Muscle of leg (tissue), 3 donors: ENCODE measurements at regions not wholly inside any gene's neighbourhood (a gene's known extent, or its start where the extent isn't known, plus 50 kb on each side); places are given as distances from the start of the nearest gene placed in this dataset.
A peak's percentile ranks its signal among the peaks of the same experiment; 100 is the strongest.

Source experiments
- DNase-seq: peaks from one replicate; pipeline ENCODE4 v3.0.0; 2013
- H3K27ac ChIP-seq: one replicate; pipeline ENCODE4 v1.5.1; 2013; ENCODE audit warnings: mild to moderate bottlenecking, low read length, control low read depth
- H3K27me3 ChIP-seq: one replicate; pipeline ENCODE4 v1.6.1; 2013; ENCODE audit warnings: low read length; ENCODE audit not compliant: control insufficient read depth, insufficient read depth
- H3K36me3 ChIP-seq: one replicate; pipeline ENCODE4 v1.6.1; 2013; ENCODE audit warnings: low read length; ENCODE audit not compliant: control insufficient read depth, insufficient read depth
- H3K4me1 ChIP-seq: one replicate; pipeline ENCODE4 v1.6.1; 2013; ENCODE audit warnings: low read length; ENCODE audit not compliant: control insufficient read depth, insufficient read depth
- H3K4me3 ChIP-seq: one replicate; pipeline ENCODE4 v1.5.1; 2013; ENCODE audit warnings: low read length, control low read depth
- H3K9me3 ChIP-seq: replicated peaks from 2 replicates; pipeline ENCODE4 v1.6.1; 2013; ENCODE audit warnings: low read depth, low read length; ENCODE audit not compliant: control insufficient read depth
- WGBS: methylation state at CpG from one replicate; pipeline ENCODE4 v1.1.5; 2013; ENCODE audit warnings: missing lambda C conversion rate; ENCODE audit not compliant: insufficient coverage; 5-methylcytosine and 5-hydroxymethylcytosine counted together

DNA sequence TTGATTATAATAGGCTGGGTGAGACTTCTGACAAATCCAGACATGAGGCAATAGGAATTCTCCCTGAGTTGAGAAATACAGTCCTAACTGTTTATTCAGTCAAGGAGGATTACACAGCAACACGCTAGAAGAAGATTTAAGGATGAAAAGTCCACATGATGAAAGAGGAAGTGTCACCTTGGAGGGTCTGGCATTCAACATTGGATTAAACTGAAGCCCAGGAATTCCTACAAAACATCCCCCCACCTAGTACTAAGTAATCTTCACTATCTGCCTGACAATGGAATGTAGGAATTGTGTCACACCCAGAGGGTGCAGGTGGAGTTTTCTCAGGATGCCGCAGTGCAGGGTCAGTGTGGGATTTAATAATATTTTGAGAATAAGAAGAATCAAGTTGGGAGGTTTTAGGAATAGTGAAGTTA is 142.4 kb downstream of the SOCS6 start:
- no peak for DNase-seq
- Histone ChIP-seq H3K4me1 (no peaks in the 10 kb centered on the region), H3K36me3 (no peaks in the 10 kb centered on the region), H3K27me3 (no peaks in the 10 kb centered on the region), H3K27ac (no peak overlapping the region), H3K4me3 (no peak overlapping the region), H3K9me3 (no peaks in the 10 kb centered on the region)
- WGBS = no CpG with 5 or more reads among the region's 2 CpGs

DNA sequence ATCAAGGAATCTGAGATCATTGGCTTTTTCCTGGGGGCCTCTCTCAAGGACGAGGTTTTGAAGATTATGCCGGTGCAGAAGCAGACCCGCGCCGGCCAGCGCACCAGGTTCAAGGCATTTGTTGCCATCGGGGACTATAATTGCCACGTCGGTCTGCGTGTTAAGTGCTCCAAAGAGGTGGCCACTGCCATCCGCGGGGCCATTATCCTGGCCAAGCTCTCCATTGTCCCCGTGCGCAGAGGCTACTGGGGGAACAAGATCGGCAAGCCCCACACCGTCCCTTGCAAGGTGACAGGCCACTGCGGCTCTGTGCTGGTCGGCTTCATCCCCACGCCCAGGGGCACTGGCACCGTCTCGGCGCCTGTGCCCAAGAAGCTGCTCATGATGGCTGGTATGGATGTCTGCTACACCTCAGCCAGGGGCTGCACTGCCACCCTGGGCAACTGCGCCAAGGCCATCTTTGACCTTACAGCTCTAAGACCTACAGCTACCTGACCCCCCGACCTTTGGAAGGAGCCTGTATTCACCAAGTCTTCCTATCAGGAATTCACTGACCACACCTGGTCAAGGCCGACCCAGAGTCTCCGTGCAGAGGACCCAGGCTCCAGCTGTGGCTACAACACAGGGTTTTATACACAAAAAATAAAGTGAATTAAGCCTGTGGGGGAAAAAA is 141.8 kb downstream of the SOCS6 start:
- Histone ChIP-seq H3K36me3 (no peaks in the 10 kb centered on the region), H3K4me1 (no peaks in the 10 kb centered on the region), H3K9me3 (no peaks in the 10 kb centered on the region), H3K27me3 (no peaks in the 10 kb centered on the region), H3K27ac (no peak overlapping the region), H3K4me3 (no peak overlapping the region)
- 91% methylated on average over 20 of the region's 26 CpGs for WGBS
- DNase-seq = no peak

DNA sequence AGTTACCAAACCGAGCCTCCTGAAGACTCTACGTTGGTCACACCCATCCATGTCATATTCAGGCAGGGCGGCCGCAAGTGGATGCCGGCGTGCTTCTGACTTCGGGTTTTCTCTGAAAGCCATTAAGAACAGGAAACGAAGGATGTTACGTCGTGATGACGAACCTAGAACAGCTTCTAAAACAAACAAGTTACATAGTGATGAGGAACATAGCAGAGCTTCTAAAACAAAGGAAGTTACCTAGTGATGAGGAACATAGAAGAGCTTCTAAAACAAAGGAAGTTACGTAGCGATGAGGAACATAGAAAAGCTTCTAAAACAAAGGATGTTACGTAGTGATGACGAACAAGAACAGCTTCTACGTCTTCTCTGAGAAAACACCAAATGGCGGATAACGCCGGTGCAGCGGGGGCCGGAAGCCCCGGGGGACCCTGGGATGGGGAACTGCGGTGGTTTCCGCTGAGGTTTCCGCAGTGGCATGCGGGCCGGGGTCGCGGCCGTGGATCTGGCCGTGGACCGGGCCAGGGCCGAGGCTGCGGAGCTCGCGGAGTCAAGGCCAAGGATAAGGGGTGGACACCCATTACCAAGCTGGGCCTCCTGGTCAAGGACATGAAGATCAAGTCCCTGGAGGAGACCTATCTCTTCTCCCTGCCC is 141.1 kb downstream of the SOCS6 start:
- Histone ChIP-seq H3K27ac (no peak overlapping the region), H3K36me3 (no peaks in the 10 kb centered on the region), H3K27me3 (no peaks in the 10 kb centered on the region), H3K4me1 (no peaks in the 10 kb centered on the region), H3K9me3 (no peaks in the 10 kb centered on the region), H3K4me3 (no peak overlapping the region)
- DNase-seq = no peak
- 91% methylated on average over 25 of the region's 36 CpGs for WGBS

DNA sequence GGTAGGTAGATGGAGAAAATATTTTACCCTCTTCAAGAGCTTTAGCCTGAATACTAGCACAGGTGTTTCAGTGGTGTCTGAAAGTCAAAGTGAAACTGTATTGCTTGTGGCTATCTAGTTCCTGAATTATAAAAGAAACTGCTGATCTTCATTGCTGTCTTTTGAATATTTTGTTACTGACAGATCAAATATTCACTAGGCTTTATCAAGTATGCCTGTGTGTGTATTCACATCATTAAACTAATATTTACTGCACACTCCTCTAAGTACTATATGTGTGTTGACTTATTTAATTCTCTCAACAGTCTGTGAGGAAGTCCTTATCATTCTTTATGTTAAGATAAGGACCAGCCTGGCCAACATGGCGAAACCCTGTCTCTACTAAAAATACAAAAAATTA is 139.6 kb downstream of the SOCS6 start:
- WGBS = 100% methylated on average over 1 of the region's 1 CpG
- no peaks in the 10 kb centered on the region for H3K4me1 ChIP-seq
- H3K27me3 ChIP-seq = no peaks in the 10 kb centered on the region
- H3K36me3 ChIP-seq = no peaks in the 10 kb centered on the region
- DNase-seq = no peak
- H3K4me3 ChIP-seq = no peak overlapping the region
- no peaks in the 10 kb centered on the region for H3K9me3 ChIP-seq
- H3K27ac ChIP-seq = no peak overlapping the region

DNA sequence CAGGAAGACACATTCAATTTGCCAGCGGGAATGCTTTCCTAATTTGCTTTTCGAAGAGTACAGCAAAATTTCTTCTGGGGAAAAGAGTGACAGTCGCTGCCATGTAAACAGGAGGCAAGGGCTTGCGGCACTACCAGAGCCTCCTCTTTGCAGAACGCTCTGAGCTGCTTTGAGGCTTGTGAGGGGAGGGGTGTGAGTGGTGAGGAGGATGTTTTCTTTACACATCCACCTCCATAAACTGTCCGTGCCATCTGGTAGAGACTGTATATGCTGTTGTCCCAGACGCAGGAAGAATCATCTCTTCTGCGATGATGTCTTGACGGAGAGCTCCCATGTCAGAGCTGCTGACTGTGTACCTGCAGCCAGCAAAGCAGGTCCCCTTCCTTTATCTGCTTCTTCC is 138.0 kb downstream of the SOCS6 start:
- H3K9me3 ChIP-seq = no peaks in the 10 kb centered on the region
- DNase-seq = no peak
- no peaks in the 10 kb centered on the region for H3K27me3 ChIP-seq
- no peaks in the 10 kb centered on the region for H3K36me3 ChIP-seq
- H3K4me3 ChIP-seq = no peak overlapping the region
- H3K27ac ChIP-seq = no peak overlapping the region
- 88% methylated on average over 6 of the region's 9 CpGs for WGBS
- H3K4me1 ChIP-seq = no peaks in the 10 kb centered on the region

DNA sequence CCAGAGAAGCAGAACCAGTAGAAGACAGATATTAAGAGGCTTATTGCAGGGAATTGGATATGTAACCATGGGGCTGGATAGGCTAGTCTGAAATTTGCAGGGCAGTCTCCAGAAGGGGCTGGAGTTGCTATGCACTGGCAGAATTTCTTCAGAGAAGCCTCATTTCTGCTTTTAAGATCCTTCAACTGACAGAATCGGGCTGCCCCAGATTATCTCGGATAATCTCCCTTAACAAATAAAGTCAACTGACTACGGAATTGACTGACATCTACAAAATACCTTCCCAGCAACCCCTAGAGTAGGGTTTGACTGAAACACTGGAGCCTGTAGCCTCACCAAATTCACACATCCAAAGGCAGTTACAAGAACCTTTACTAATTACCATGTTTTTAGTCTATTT is 136.4 kb downstream of the SOCS6 start:
- DNase-seq = no peak
- no peak overlapping the region for H3K27ac ChIP-seq
- no peaks in the 10 kb centered on the region for H3K4me1 ChIP-seq
- H3K4me3 ChIP-seq = no peak overlapping the region
- WGBS = 80% methylated on average over 2 of the region's 3 CpGs
- H3K9me3 ChIP-seq = no peaks in the 10 kb centered on the region
- no peaks in the 10 kb centered on the region for H3K27me3 ChIP-seq
- no peaks in the 10 kb centered on the region for H3K36me3 ChIP-seq

DNA sequence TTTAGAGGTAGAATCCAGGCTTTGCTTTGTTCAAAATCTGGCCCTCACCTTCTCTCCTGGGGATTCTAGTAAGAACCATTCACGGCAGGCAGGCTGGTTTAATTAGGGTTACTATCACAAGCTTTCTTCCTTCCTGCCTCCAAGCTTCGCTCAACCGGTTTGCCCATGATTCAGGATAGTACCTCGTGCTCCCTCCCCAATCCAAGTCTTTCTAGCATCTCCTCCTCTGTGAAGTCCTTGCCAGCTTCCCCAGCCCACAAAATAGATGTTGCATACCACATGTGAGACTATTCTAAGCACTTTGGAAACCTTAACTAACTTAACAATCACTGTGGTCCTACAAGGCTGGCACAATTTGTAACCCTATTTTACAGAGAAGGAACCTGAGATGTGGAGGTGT is 135.1 kb downstream of the SOCS6 start:
- H3K9me3 ChIP-seq = no peaks in the 10 kb centered on the region
- DNase-seq = no peak
- 40% methylated on average over 4 of the region's 4 CpGs for WGBS
- no peaks in the 10 kb centered on the region for H3K36me3 ChIP-seq
- H3K4me1 ChIP-seq = no peaks in the 10 kb centered on the region
- no peaks in the 10 kb centered on the region for H3K27me3 ChIP-seq
- no peak overlapping the region for H3K4me3 ChIP-seq
- no peak overlapping the region for H3K27ac ChIP-seq

DNA sequence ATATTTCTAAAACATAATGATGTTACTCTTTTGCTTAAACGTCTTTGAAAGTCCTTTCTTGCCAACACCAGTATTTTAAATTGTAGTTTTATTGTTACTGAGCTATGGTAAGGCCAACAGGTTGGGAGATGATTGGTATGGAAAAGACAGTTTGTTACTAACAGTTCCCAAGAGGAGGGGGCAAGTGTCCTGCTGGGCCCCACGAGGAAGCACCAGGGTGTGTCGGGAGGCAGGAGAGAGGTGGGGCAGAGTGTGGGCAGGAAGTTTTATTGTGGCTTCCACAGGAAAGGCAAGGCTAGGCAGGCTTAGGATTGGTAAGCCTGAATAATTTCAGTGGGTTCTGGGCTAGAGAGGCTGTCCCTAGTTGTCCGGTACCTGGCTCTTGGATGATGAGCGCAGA is 134.3 kb downstream of the SOCS6 start:
- H3K27me3 ChIP-seq = no peaks in the 10 kb centered on the region
- no peaks in the 10 kb centered on the region for H3K9me3 ChIP-seq
- whole genome bisulfite sequencing = 56% methylated on average over 4 of the region's 5 CpGs
- H3K27ac ChIP-seq = no peak overlapping the region
- H3K36me3 ChIP-seq = no peaks in the 10 kb centered on the region
- no peak overlapping the region for H3K4me3 ChIP-seq
- no peaks in the 10 kb centered on the region for H3K4me1 ChIP-seq
- no peak for DNase-seq

DNA sequence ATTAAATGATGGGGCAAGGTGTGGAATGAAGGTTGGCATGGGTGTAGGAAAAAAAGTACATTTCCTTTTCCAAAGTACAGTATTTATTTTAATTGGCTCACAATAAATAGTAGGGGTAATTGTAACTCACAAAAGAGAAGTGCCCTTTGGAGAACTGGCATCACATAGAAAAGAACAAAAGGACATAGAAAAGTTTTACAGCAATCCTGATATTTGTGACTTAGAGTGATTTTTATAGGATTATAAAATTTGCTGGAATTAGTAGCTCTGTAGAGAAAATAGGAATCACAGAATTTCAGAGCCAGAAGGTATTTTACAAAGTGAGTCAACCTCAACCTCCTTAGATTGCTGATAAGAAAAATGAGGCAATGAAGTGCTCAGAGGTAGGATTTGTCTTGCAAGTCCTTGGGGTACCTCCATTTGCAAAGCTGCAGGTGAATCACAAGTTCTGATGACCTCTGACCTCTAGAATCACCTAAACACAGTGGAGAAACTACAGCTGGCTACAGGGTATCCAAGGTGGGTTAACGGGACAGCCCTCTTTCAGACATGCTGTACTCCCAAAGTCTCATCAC is 133.6 kb downstream of the SOCS6 start:
- no peaks in the 10 kb centered on the region for H3K27me3 ChIP-seq
- no peak for DNase-seq
- no peak overlapping the region for H3K27ac ChIP-seq
- WGBS = no CpG with 5 or more reads among the region's 1 CpG
- no peaks in the 10 kb centered on the region for H3K9me3 ChIP-seq
- H3K36me3 ChIP-seq = no peaks in the 10 kb centered on the region
- no peaks in the 10 kb centered on the region for H3K4me1 ChIP-seq
- no peak overlapping the region for H3K4me3 ChIP-seq

DNA sequence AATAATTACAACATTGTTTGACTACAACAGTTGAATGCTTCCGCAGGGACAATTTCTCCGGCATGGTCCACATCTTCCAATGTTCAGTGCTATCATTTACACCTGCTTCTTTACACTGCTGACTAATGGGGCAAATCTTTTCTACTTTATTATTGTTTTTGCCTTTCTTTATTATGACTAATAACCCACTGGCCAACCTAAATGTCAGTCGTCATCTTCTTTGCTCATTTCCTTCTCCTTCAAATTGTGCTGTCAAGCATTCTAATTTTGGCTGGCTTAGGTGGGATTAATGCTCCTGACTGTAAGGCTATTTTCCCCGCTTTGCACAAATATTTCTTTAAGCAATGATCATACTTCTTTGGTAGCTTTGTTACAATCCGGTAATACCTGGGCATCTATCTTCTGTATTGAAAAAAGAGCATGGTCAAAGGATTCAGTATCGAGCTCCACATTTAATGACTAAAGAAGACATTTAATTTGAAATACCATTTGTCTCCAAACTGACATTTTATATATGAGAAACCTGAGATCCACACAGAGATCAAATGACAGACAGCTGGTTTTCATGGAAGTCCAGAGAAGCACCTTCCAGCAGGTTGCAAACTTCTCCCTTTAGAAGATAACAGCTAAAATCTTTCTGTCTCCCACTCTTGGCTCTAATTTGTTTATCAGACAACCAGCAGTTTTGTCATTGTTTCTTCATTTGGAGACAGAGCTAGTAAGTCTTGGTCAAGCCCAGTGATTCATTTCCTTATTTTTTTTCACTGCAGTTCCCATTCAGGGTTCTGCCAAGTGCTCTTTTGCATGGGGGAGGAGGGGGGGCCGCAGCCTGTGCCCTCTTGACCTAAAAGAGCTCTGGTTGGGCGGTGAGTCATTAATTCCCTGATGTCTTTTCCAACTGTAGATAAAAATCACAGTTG is 132.9 kb downstream of the SOCS6 start:
- no peaks in the 10 kb centered on the region for H3K36me3 ChIP-seq
- peak overlapping the region; percentile 49 for H3K27ac ChIP-seq
- H3K4me1 ChIP-seq = no peaks in the 10 kb centered on the region

More for the DNA sequence above, 132.9 kb downstream of the SOCS6 start:
- WGBS = no CpG with 5 or more reads among the region's 8 CpGs
- peak; percentile 65 for DNase-seq
- Histone ChIP-seq H3K9me3 (no peaks in the 10 kb centered on the region), H3K27me3 (no peaks in the 10 kb centered on the region), H3K4me3 (no peak overlapping the region)
